WI38 (cell line): ENCODE measurements at regions not wholly inside any gene's neighbourhood (a gene's known extent, or its start where the extent isn't known, plus 50 kb on each side); places are given as distances from the start of the nearest gene placed in this dataset.

Source experiments
- H3K4me3 ChIP-seq: 2 replicates; pipeline ENCODE4 v1.5.1; 2011; ENCODE audit warnings: low read depth, mild to moderate bottlenecking, control low read depth, low read length
- TF ChIP-seq, protein P1 (sequence below): IDR thresholded peaks from 2 replicates; pipeline ENCODE4 v1.5.1; 2012; ENCODE audit warnings: low read depth, mild to moderate bottlenecking, control low read depth, low read length

DNA sequence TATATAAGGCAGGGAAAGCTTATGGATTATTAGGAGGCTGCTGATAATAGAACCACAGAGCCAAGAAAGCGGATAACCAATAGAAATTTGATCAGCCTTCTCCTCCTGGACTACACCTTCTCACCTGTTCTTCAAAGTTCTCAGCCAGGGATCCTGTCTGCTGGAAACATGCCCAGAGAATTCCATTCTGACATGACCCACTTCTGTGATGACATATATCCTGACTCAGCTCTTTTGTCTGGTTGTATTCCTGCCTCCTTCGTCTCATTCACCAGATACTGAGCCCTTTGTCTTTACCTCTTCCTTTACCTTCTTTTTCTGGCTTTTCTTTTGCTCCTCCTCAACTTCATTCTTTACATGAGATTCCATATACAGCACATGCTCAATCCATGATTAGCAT lies 576.1 kb downstream of the CDH11 start:
- H3K4me3 ChIP-seq, result no peak overlapping the region
- TF ChIP-seq, protein P1, sequence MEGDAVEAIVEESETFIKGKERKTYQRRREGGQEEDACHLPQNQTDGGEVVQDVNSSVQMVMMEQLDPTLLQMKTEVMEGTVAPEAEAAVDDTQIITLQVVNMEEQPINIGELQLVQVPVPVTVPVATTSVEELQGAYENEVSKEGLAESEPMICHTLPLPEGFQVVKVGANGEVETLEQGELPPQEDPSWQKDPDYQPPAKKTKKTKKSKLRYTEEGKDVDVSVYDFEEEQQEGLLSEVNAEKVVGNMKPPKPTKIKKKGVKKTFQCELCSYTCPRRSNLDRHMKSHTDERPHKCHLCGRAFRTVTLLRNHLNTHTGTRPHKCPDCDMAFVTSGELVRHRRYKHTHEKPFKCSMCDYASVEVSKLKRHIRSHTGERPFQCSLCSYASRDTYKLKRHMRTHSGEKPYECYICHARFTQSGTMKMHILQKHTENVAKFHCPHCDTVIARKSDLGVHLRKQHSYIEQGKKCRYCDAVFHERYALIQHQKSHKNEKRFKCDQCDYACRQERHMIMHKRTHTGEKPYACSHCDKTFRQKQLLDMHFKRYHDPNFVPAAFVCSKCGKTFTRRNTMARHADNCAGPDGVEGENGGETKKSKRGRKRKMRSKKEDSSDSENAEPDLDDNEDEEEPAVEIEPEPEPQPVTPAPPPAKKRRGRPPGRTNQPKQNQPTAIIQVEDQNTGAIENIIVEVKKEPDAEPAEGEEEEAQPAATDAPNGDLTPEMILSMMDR, result no peak

DNA sequence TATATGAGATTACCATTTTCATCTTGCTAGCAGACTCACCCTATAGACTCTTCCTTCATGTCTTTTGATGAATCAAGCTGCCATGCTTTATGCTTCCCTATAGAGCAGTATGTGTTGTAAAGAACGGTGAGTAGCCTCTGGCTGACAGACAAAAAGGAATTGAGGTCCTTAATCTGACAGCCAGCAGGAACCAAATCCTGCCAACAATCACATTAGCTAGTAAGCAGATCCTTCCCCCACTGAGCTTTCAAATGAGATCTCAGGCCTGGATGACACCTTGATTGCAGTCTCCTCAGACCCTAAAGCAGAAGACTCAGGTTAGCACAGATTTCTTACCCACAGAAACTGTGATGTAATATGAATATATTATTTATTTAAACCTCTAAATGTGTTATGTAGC lies 577.0 kb downstream of the CDH11 start:
- TF ChIP-seq, protein P1, result no peak
- H3K4me3 ChIP-seq, result no peak overlapping the region

DNA sequence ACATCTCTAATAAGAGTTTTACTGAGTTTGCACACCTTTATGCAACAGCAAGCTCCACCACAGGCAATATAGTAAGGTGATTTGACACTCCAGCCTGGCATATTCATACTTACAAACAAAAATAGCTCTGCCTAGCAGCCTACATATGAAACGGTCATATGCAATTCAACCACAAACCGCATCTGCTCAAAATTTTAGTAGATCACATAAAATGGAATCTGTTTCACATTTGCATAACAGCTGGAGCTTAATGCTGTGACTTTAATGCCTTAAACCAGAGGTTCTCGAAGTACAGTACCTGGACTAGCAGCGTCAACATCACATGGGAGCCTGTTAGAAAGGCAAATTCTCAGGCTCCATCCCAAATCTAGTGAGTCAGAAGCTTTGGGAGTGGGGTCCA lies 578.4 kb downstream of the CDH11 start:
- TF ChIP-seq, protein P1, result no peak
- no peak overlapping the region for H3K4me3 ChIP-seq

DNA sequence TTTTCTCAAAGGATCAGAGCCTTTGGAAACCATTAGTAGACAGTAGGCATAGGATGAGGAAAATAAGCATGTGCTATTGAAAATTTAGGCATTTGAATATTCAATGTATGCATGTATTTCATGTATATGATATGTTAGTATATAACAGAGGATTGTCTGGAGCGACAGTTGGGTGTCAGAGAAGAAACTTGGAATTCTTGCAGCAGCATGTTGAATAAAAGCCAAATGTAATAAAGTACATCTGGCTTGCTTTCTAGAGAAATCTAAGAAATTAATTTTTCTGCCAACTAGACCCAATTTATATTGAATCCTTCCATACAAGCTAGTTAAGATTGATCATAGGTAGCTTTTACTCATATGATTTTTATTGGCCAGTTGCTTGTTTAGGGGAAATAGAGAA lies 578.8 kb downstream of the CDH11 start:
- TF ChIP-seq, protein P1, result no peak
- no peak overlapping the region for H3K4me3 ChIP-seq

DNA sequence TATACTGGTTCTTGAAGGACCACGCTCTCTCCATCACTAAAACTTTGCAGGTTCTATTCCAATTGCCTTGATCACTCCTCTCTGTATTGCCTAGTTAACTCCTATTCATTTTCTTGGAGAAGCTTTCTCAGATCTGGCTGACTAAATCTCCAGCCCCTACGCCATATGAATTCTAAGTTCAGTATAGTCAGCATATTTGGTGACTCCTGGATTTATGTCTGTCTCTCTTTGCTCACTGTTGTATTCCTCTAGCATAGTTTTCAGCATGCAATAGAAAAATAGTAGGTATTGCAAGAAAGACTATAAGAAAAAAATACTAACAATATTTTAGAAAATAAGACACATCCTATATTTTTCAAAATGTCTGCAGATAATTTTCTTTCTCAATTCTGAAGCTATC lies 579.7 kb downstream of the CDH11 start:
- no peak overlapping the region for H3K4me3 ChIP-seq
- TF ChIP-seq, protein P1, result no peak

DNA sequence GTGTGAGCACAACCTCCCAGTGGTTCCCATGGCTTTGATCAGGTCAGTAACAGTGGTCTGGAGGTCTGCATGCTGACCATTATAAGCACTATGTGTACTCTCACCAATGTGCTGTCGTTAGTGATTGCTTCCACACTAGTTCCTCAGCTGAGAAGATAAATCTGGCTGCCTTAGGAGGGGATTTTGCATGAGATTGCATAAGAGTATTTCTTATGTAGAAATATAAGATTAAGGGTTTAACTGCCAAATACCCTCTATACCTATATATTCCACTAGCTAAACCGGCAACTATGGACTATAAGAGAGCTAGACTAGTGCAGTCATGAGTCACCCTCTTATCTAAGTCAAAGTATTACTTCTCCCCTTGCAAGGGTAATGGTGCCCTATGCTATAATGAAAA lies 580.2 kb downstream of the CDH11 start:
- TF ChIP-seq, protein P1, result no peak
- H3K4me3 ChIP-seq, result no peak overlapping the region

DNA sequence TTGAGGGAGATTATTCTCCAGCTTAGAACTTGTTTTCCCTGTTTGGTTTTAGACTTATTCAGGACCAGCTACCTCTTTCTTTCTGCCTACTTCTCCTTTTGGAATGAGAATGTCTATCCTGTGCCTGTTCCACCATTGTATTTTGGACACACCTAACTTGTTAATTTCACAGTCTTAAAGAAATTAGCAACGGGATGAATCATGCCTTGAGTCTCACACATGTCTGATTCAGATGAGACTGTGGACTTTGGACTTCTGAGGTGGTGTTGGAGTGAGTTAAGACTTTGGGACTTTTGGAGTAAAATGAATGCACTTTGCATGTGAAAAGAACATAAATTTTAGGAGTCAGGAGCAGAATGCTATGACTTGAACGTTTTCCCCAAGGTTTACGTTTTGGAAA lies 581.4 kb downstream of the CDH11 start:
- TF ChIP-seq, protein P1, result no peak
- no peak overlapping the region for H3K4me3 ChIP-seq
